ENCODE measurements at regions not wholly inside any gene's neighbourhood (a gene's known extent, or its start where the extent isn't known, plus 50 kb on each side); places are given as distances from the start of the nearest gene placed in this dataset.

DNA sequence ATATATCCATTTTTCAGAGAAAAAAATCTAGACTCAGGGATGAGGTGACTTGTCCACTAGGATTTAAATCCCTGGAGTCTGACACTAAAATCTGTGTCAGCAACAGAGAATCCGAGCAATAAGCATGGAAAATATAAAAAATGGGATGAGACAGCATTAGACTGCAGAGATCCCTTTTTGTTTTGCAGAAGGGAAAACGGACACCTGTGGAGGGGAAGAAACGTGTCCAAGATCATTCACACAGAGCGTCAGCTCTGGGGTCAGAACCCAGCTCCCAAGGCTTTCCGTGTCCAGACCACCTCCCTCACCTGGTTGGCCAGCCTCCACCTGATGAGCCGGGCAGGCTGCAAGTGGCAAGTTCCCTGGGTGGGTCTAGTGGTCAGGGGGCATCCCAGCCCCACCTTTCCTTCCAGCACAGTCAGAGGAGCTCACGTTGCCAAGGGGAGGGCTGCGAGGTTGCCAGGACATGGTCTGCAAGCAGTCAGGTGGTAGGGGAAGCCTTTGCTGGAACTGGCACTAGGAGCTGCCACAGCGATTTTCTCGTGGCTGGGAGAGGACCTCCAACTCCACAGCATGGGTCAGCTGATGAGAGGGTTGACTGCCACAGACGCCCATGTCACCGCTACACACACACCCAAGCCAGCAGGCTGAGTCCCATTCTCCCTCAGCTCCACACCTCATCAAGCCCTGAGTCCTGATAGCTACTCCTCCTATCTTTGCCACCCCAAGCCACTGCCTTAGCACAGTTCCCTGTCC lies 65.9 kb upstream of the CPLX2 start:
- no peak for TF ChIP-seq EZH2 (IDR thresholded peaks at IDR 0.05; ENCODE audit: borderline replicate concordance, low read depth, low read length, severe bottlenecking)
- TF ChIP-seq, protein P1, sequence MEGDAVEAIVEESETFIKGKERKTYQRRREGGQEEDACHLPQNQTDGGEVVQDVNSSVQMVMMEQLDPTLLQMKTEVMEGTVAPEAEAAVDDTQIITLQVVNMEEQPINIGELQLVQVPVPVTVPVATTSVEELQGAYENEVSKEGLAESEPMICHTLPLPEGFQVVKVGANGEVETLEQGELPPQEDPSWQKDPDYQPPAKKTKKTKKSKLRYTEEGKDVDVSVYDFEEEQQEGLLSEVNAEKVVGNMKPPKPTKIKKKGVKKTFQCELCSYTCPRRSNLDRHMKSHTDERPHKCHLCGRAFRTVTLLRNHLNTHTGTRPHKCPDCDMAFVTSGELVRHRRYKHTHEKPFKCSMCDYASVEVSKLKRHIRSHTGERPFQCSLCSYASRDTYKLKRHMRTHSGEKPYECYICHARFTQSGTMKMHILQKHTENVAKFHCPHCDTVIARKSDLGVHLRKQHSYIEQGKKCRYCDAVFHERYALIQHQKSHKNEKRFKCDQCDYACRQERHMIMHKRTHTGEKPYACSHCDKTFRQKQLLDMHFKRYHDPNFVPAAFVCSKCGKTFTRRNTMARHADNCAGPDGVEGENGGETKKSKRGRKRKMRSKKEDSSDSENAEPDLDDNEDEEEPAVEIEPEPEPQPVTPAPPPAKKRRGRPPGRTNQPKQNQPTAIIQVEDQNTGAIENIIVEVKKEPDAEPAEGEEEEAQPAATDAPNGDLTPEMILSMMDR (IDR thresholded peaks at IDR 0.05; ENCODE audit: borderline replicate concordance, extremely low read depth, low read length, poor library complexity, severe bottlenecking): no peak
